Endothelial cell of umbilical vein (primary cell): ENCODE measurements at regions not wholly inside any gene's neighbourhood (a gene's known extent, or its start where the extent isn't known, plus 50 kb on each side); places are given as distances from the start of the nearest gene placed in this dataset.

Experiments
- CTCF ChIP-seq, 2 donors: IDR thresholded peaks; 1 replicate in 1 of 2; 2 replicates in 1 of 2; pipeline ENCODE4 v1.5.1; 2011; ENCODE audit warnings: low read length in 2 of 2, mild to moderate bottlenecking in 2 of 2, moderate library complexity in 2 of 2, control low read depth in 1 of 2, inconsistent platforms in 1 of 2, low read depth in 1 of 2; ENCODE audit not compliant: insufficient read depth in 1 of 2; ENCODE audit errors: extremely low read depth in 1 of 2
- FOS ChIP-seq: IDR thresholded peaks from 2 replicates; pipeline ENCODE4 v1.6.1; 2011; ENCODE audit warnings: mild to moderate bottlenecking, low read length, moderate library complexity, borderline replicate concordance; ENCODE audit not compliant: insufficient read depth
- POLR2AphosphoS5 ChIP-seq: IDR thresholded peaks from 2 replicates; pipeline ENCODE4 v1.6.1; 2012; ENCODE audit warnings: low read depth, mild to moderate bottlenecking, control low read depth, low read length, moderate library complexity; ENCODE audit not compliant: insufficient read depth

GRCh38 chr1:81714636-81715035 lies 86.1 kb upstream of the ADGRL2 start:
- no peak for TF ChIP-seq CTCF (IDR thresholded peaks at IDR 0.05; ENCODE audit: extremely low read depth in 1 of 2, insufficient read depth in 1 of 2, low read depth in 1 of 2, low read length in 2 of 2)
- TF ChIP-seq POLR2AphosphoS5 = no peak
- TF ChIP-seq FOS = no peak
